Chondrocyte (in vitro differentiated cells): ENCODE measurements at regions not wholly inside any gene's neighbourhood (a gene's known extent, or its start where the extent isn't known, plus 50 kb on each side); places are given as distances from the start of the nearest gene placed in this dataset.

Experiments used
- DNase-seq: peaks from one replicate; pipeline ENCODE4 v3.0.0; 2021; ENCODE audit warnings: mixed read lengths, low spot score
- H3K27ac Mint-ChIP-seq: one replicate; pipeline ENCODE4 v1.8.0; 2021; ENCODE audit warnings: mild to moderate bottlenecking, moderate library complexity, mixed read lengths; ENCODE audit not compliant: unreplicated experiment
- H3K27me3 Mint-ChIP-seq: 2 replicates; pipeline ENCODE4 v1.8.0; 2021; ENCODE audit warnings: low read depth, mixed read lengths
- H3K36me3 Mint-ChIP-seq: 2 replicates; pipeline ENCODE4 v1.8.0; 2021; ENCODE audit warnings: low read depth, mixed read lengths
- H3K4me1 Mint-ChIP-seq: 2 replicates; pipeline ENCODE4 v1.8.0; 2021; ENCODE audit warnings: low read depth, mild to moderate bottlenecking, mixed read lengths
- H3K4me3 Mint-ChIP-seq: one replicate; pipeline ENCODE4 v1.8.0; 2021; ENCODE audit warnings: mild to moderate bottlenecking, moderate library complexity, mixed read lengths; ENCODE audit not compliant: unreplicated experiment
- H3K9me3 Mint-ChIP-seq: 2 replicates; pipeline ENCODE4 v1.8.0; 2021; ENCODE audit warnings: low read depth, mixed read lengths
- TF ChIP-seq, protein P1 (sequence below): fragments of 200-600 bp; sonication (generic); IDR thresholded peaks from 2 replicates; pipeline ENCODE4 v1.5.0; 2021; ENCODE audit warnings: antibody characterized with exemption, mild to moderate bottlenecking, moderate library complexity

DNA sequence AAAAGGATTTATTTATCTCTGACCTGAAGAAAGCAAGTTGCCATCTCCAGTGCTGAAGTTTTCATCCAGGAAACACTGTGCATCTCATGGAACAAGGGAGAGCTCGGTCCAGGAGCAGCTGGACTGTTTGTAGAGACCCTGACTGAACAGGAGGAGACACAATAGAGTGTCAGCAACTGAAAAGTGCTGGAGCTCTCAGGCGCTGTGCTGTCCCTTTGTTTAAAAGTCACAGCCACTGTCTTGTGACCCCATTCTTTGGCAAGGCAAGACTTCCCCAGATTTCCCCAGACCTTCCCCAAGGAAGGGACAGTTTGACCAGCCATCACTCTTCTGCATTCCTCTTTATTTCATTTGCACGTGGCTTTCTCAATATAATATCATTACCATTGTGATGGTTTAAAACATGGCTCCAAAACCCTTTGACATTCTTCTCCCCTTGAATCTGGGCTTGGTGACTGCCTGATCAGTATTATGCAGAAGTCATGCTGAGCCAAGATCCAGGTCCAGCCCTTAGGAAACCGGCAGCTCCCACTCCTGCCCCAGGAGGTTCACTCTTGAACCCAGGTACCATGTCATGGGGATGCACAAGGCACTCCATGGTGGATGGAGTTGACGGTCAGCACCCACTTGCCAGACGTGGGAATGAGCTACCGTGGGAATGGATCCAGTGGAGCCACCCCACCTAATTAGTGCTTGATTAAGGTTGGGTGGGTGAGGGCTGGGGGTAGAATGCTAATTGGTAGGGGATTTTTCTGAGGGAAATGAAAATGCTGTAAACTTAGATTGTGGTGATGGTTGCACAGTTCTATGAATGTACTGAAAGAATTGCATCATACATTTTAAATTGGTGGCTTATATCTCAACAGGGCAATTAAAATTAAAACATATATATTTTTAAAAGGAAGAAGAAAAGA is 497.9 kb upstream of the RAB6C start:
- no peak overlapping the region for H3K27ac Mint-ChIP-seq
- no peaks in the 10 kb centered on the region for H3K4me1 Mint-ChIP-seq
- peaks cover 7% of the 10 kb centered on the region for H3K27me3 Mint-ChIP-seq
- peaks cover 3% of the 10 kb centered on the region for H3K9me3 Mint-ChIP-seq
- TF ChIP-seq, protein P1, sequence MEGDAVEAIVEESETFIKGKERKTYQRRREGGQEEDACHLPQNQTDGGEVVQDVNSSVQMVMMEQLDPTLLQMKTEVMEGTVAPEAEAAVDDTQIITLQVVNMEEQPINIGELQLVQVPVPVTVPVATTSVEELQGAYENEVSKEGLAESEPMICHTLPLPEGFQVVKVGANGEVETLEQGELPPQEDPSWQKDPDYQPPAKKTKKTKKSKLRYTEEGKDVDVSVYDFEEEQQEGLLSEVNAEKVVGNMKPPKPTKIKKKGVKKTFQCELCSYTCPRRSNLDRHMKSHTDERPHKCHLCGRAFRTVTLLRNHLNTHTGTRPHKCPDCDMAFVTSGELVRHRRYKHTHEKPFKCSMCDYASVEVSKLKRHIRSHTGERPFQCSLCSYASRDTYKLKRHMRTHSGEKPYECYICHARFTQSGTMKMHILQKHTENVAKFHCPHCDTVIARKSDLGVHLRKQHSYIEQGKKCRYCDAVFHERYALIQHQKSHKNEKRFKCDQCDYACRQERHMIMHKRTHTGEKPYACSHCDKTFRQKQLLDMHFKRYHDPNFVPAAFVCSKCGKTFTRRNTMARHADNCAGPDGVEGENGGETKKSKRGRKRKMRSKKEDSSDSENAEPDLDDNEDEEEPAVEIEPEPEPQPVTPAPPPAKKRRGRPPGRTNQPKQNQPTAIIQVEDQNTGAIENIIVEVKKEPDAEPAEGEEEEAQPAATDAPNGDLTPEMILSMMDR, result no peak
- no peaks in the 10 kb centered on the region for H3K36me3 Mint-ChIP-seq
- H3K4me3 Mint-ChIP-seq, result no peak overlapping the region
- no peak for DNase-seq

DNA sequence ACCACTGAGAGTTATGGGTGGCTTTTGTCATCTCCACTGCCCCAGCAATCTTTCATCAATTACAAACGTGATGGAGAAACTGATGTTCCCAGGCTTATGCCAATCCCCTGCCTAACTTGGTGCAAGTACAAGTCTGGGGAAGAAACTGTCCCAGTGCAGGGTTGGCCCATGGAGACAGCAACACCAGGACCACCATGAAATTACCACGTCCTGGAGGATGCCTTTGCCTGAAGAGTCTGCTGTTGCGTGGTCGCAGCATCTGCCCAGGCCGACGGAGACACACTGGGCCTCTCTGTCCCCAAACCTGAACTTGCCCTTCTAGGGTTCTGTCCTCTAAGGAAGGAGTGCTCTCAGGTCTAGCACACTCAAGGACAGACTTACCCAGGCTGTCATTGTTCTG is 496.8 kb upstream of the RAB6C start:
- peaks cover 7% of the 10 kb centered on the region for H3K27me3 Mint-ChIP-seq
- no peak overlapping the region for H3K4me3 Mint-ChIP-seq
- TF ChIP-seq, protein P1, result no peak
- no peaks in the 10 kb centered on the region for H3K4me1 Mint-ChIP-seq
- DNase-seq, result no peak
- no peak overlapping the region for H3K27ac Mint-ChIP-seq
- peaks cover 7% of the 10 kb centered on the region for H3K9me3 Mint-ChIP-seq
- no peaks in the 10 kb centered on the region for H3K36me3 Mint-ChIP-seq

GRCh38 chr2:129483366-129483765 is 496.1 kb upstream of the RAB6C start:
- H3K9me3 Mint-ChIP-seq, result peaks cover 7% of the 10 kb centered on the region
- H3K4me3 Mint-ChIP-seq, result no peak overlapping the region
- TF ChIP-seq, protein P1, result no peak
- no peaks in the 10 kb centered on the region for H3K4me1 Mint-ChIP-seq
- DNase-seq, result no peak
- no peak overlapping the region for H3K27ac Mint-ChIP-seq
- no peaks in the 10 kb centered on the region for H3K36me3 Mint-ChIP-seq
- H3K27me3 Mint-ChIP-seq, result peaks cover 7% of the 10 kb centered on the region

GRCh38 chr2:129484999-129485897 is 494.2 kb upstream of the RAB6C start:
- H3K4me3 Mint-ChIP-seq, result no peak overlapping the region
- H3K4me1 Mint-ChIP-seq, result no peaks in the 10 kb centered on the region
- no peak overlapping the region for H3K27ac Mint-ChIP-seq
- TF ChIP-seq, protein P1, result no peak
- H3K27me3 Mint-ChIP-seq, result peaks cover 4% of the 10 kb centered on the region
- H3K36me3 Mint-ChIP-seq, result no peaks in the 10 kb centered on the region
- H3K9me3 Mint-ChIP-seq, result peaks cover 7% of the 10 kb centered on the region
- DNase-seq, result no peak

GRCh38 chr2:129488376-129488775 is 491.1 kb upstream of the RAB6C start:
- no peak overlapping the region for H3K27ac Mint-ChIP-seq
- H3K4me1 Mint-ChIP-seq, result no peaks in the 10 kb centered on the region
- peaks cover 7% of the 10 kb centered on the region for H3K9me3 Mint-ChIP-seq
- no peak overlapping the region for H3K4me3 Mint-ChIP-seq
- TF ChIP-seq, protein P1, result no peak
- DNase-seq, result no peak
- no peaks in the 10 kb centered on the region for H3K36me3 Mint-ChIP-seq
- peaks cover 2% of the 10 kb centered on the region for H3K27me3 Mint-ChIP-seq
